HL-60 (cell line): ENCODE measurements at regions not wholly inside any gene's neighbourhood (a gene's known extent, or its start where the extent isn't known, plus 50 kb on each side); places are given as distances from the start of the nearest gene placed in this dataset.

ENCODE experiments used
- GABPA ChIP-seq: IDR thresholded peaks from 2 replicates; pipeline ENCODE4 v1.6.1; 2012; ENCODE audit warnings: low read depth
- POLR2AphosphoS5 ChIP-seq: IDR thresholded peaks from 2 replicates; pipeline ENCODE4 v1.6.1; 2012; ENCODE audit warnings: low read depth
- SPI1 ChIP-seq: IDR thresholded peaks from 2 replicates; pipeline ENCODE4 v1.6.1; 2012; ENCODE audit warnings: low read depth, mild to moderate bottlenecking, borderline replicate concordance
- TF ChIP-seq, protein P1 (sequence below): IDR thresholded peaks from one replicate; pipeline ENCODE4 v1.5.1; 2011; ENCODE audit warnings: low read length, control low read depth, inconsistent platforms; ENCODE audit not compliant: insufficient read depth
- TF ChIP-seq, protein P2 (sequence below): IDR thresholded peaks from 2 replicates; pipeline ENCODE4 v1.6.1; 2012; ENCODE audit warnings: low read depth; ENCODE audit not compliant: insufficient replicate concordance

DNA sequence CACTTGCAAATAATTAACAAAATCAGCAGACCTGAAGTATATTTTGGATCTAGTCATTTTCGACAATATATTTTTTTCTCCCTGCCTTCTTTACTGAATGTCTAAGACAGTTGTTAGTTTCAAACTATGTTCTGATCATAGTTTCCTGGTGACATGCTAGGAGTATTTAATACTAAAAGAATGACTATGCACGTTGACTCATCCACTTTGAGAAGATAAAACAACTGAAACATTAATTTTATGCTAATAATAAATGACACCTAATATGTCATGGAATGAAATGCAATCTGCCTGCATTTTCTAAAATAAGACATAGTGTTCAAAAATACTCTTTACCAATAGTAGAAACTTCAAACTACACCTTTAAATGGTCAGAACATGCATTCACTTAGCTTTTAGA, 2123.7 kb upstream of the C9orf72 start:
- TF ChIP-seq, protein P1, sequence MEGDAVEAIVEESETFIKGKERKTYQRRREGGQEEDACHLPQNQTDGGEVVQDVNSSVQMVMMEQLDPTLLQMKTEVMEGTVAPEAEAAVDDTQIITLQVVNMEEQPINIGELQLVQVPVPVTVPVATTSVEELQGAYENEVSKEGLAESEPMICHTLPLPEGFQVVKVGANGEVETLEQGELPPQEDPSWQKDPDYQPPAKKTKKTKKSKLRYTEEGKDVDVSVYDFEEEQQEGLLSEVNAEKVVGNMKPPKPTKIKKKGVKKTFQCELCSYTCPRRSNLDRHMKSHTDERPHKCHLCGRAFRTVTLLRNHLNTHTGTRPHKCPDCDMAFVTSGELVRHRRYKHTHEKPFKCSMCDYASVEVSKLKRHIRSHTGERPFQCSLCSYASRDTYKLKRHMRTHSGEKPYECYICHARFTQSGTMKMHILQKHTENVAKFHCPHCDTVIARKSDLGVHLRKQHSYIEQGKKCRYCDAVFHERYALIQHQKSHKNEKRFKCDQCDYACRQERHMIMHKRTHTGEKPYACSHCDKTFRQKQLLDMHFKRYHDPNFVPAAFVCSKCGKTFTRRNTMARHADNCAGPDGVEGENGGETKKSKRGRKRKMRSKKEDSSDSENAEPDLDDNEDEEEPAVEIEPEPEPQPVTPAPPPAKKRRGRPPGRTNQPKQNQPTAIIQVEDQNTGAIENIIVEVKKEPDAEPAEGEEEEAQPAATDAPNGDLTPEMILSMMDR, result no peak
- TF ChIP-seq, protein P2, sequence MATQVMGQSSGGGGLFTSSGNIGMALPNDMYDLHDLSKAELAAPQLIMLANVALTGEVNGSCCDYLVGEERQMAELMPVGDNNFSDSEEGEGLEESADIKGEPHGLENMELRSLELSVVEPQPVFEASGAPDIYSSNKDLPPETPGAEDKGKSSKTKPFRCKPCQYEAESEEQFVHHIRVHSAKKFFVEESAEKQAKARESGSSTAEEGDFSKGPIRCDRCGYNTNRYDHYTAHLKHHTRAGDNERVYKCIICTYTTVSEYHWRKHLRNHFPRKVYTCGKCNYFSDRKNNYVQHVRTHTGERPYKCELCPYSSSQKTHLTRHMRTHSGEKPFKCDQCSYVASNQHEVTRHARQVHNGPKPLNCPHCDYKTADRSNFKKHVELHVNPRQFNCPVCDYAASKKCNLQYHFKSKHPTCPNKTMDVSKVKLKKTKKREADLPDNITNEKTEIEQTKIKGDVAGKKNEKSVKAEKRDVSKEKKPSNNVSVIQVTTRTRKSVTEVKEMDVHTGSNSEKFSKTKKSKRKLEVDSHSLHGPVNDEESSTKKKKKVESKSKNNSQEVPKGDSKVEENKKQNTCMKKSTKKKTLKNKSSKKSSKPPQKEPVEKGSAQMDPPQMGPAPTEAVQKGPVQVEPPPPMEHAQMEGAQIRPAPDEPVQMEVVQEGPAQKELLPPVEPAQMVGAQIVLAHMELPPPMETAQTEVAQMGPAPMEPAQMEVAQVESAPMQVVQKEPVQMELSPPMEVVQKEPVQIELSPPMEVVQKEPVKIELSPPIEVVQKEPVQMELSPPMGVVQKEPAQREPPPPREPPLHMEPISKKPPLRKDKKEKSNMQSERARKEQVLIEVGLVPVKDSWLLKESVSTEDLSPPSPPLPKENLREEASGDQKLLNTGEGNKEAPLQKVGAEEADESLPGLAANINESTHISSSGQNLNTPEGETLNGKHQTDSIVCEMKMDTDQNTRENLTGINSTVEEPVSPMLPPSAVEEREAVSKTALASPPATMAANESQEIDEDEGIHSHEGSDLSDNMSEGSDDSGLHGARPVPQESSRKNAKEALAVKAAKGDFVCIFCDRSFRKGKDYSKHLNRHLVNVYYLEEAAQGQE, result no peak
- TF ChIP-seq POLR2AphosphoS5 (no peak), GABPA (no peak), SPI1 (no peak)
